HEK293 (cell line): ENCODE measurements at regions not wholly inside any gene's neighbourhood (a gene's known extent, or its start where the extent isn't known, plus 50 kb on each side); places are given as distances from the start of the nearest gene placed in this dataset.
"Not testable (repeated sequence)": the region's sequence is repeated elsewhere in the genome, so short reads cannot be mapped to it uniquely, and the experiment has no call there.

ENCODE experiments used
- CTCF ChIA-PET: fragments of 350-600 bp; formaldehyde crosslinking; extraction: SDS; loops from one replicate; lab custom pipeline; 2021; ENCODE audit warnings: antibody characterized with exemption; lab: Yijun Ruan, JAX
- POLR2A ChIA-PET: fragments of 300-600 bp; formaldehyde crosslinking; extraction: SDS; loops from one replicate; lab custom pipeline; 2020; ENCODE audit warnings: antibody characterized with exemption, inconsistent platforms; lab: Yijun Ruan, JAX
- H3K27ac ChIP-seq: fragments of 200-500 bp; sonication (Bioruptor generic); 2 replicates; pipeline ENCODE4 v1.5.1; 2014; ENCODE audit warnings: low read depth, low read length, control low read depth, inconsistent platforms; ENCODE audit errors: extremely low read depth
- H3K36me3 ChIP-seq, 2 experiments: fragments of 200-500 bp in 1 of 2; sonication (Bioruptor generic) in 1 of 2; 1 replicate in 1 of 2; 2 replicates in 1 of 2; pipeline ENCODE4 v1.5.1; 2014 to 2017; ENCODE audit warnings: inconsistent platforms in 2 of 2, low read length in 2 of 2; ENCODE audit not compliant: control insufficient read depth in 2 of 2, insufficient read depth in 1 of 2
- H3K4me1 ChIP-seq: fragments of 200-500 bp; sonication (Bioruptor generic); 2 replicates; pipeline ENCODE4 v1.5.1; 2014; ENCODE audit warnings: mild to moderate bottlenecking, low read length, inconsistent platforms; ENCODE audit not compliant: control insufficient read depth, insufficient read depth
- H3K4me3 ChIP-seq: 2 replicates; pipeline ENCODE4 v1.5.1; 2011; ENCODE audit warnings: low read depth, mild to moderate bottlenecking, control low read depth, low read length, moderate library complexity
- H3K9me3 ChIP-seq: fragments of 200-500 bp; sonication (Bioruptor generic); 2 replicates; pipeline ENCODE4 v1.5.1; 2014; ENCODE audit warnings: low read depth, low read length, inconsistent platforms; ENCODE audit not compliant: control insufficient read depth, insufficient read depth
- KLF16 ChIP-seq: fragments of 450-650 bp; formaldehyde crosslinking; IDR thresholded peaks from 2 replicates; pipeline ENCODE4 v1.5.1; 2017; ENCODE audit warnings: missing biosample characterization, missing genetic modification characterization
- SCRT1 ChIP-seq: fragments of 450-650 bp; formaldehyde crosslinking; IDR thresholded peaks from 2 replicates; pipeline ENCODE4 v1.5.1; 2016; ENCODE audit warnings: missing biosample characterization, missing genetic modification characterization, borderline replicate concordance
- SETDB1 ChIP-seq: IDR thresholded peaks from one replicate; pipeline ENCODE4 v1.6.1; 2017; ENCODE audit warnings: mild to moderate bottlenecking, low read length, moderate library complexity, mixed read lengths; ENCODE audit not compliant: insufficient read length
- ZNF112 ChIP-seq: fragments of 450-650 bp; formaldehyde crosslinking; IDR thresholded peaks from 2 replicates; pipeline ENCODE4 v1.5.0; 2017; ENCODE audit warnings: missing biosample characterization, missing genetic modification characterization
- ZNF114 ChIP-seq: fragments of 450-650 bp; formaldehyde crosslinking; IDR thresholded peaks from 2 replicates; pipeline ENCODE4 v1.5.0; 2017; ENCODE audit warnings: missing biosample characterization, missing genetic modification characterization
- ZNF146 ChIP-seq: fragments of 450-650 bp; formaldehyde crosslinking; IDR thresholded peaks from 2 replicates; pipeline ENCODE4 v1.5.1; 2016; ENCODE audit warnings: missing biosample characterization, missing genetic modification characterization
- ZNF19 ChIP-seq: fragments of 450-650 bp; formaldehyde crosslinking; IDR thresholded peaks from 2 replicates; pipeline ENCODE4; 2016; ENCODE audit warnings: missing biosample characterization, missing genetic modification characterization, low read depth
- ZNF571 ChIP-seq: fragments of 450-650 bp; formaldehyde crosslinking; IDR thresholded peaks from 2 replicates; pipeline ENCODE4 v1.5.0; 2017; ENCODE audit warnings: missing biosample characterization, missing genetic modification characterization
- ZNF623 ChIP-seq: fragments of 450-650 bp; formaldehyde crosslinking; IDR thresholded peaks from 2 replicates; pipeline ENCODE4 v1.5.1; 2016; ENCODE audit warnings: missing biosample characterization, missing genetic modification characterization
- ZNF624 ChIP-seq: fragments of 450-650 bp; formaldehyde crosslinking; IDR thresholded peaks from 2 replicates; pipeline ENCODE4 v1.5.1; 2017; ENCODE audit warnings: missing biosample characterization, missing genetic modification characterization
- ZNF658 ChIP-seq: fragments of 450-650 bp; formaldehyde crosslinking; IDR thresholded peaks from 2 replicates; pipeline ENCODE4; 2016; ENCODE audit warnings: missing biosample characterization, missing genetic modification characterization
- ZNF776 ChIP-seq: fragments of 450-650 bp; formaldehyde crosslinking; IDR thresholded peaks from 2 replicates; pipeline ENCODE4 v1.5.0; 2017; ENCODE audit warnings: missing biosample characterization, missing genetic modification characterization, borderline replicate concordance
- ZNF777 ChIP-seq: fragments of 450-650 bp; formaldehyde crosslinking; IDR thresholded peaks from 2 replicates; pipeline ENCODE4 v1.5.1; 2017; ENCODE audit warnings: missing biosample characterization, missing genetic modification characterization, borderline replicate concordance
- ZNF791 ChIP-seq: fragments of 450-650 bp; formaldehyde crosslinking; IDR thresholded peaks from 2 replicates; pipeline ENCODE4 v1.5.1; 2016; ENCODE audit warnings: missing biosample characterization, missing genetic modification characterization
- ZNF830 ChIP-seq: fragments of 450-650 bp; IDR thresholded peaks from 2 replicates; pipeline ENCODE4 v1.5.0; 2018; ENCODE audit warnings: missing biosample characterization, missing genetic modification characterization, low read depth, mild to moderate bottlenecking, moderate library complexity
- ZSCAN16 ChIP-seq: fragments of 450-650 bp; formaldehyde crosslinking; IDR thresholded peaks from 2 replicates; pipeline ENCODE4 v1.5.1; 2016; ENCODE audit warnings: missing biosample characterization, missing genetic modification characterization
- ZSCAN23 ChIP-seq: fragments of 450-650 bp; formaldehyde crosslinking; IDR thresholded peaks from 2 replicates; pipeline ENCODE4 v1.5.1; 2016; ENCODE audit warnings: missing biosample characterization, missing genetic modification characterization
- ZXDB ChIP-seq: fragments of 450-650 bp; formaldehyde crosslinking; IDR thresholded peaks from 2 replicates; pipeline ENCODE4 v1.5.1; 2016; ENCODE audit warnings: missing biosample characterization, missing genetic modification characterization
- TF ChIP-seq, protein P1 (sequence below): fragments of 450-650 bp; formaldehyde crosslinking; IDR thresholded peaks from 2 replicates; pipeline ENCODE4 v1.5.1; 2016; ENCODE audit warnings: missing biosample characterization, missing genetic modification characterization, low read depth
- TF ChIP-seq, protein P2 (sequence below): IDR thresholded peaks from 2 replicates; pipeline ENCODE4 v1.6.1; 2011; ENCODE audit warnings: mild to moderate bottlenecking, low read depth, low read length, borderline replicate concordance
- TF ChIP-seq, protein P3 (sequence below): fragments of 450-650 bp; formaldehyde crosslinking; IDR thresholded peaks from 2 replicates; pipeline ENCODE4 v1.5.1; 2016; ENCODE audit warnings: missing biosample characterization, missing genetic modification characterization
- TF ChIP-seq, protein P4 (sequence below): fragments of 450-650 bp; formaldehyde crosslinking; IDR thresholded peaks from 2 replicates; pipeline ENCODE4 v1.5.1; 2017; ENCODE audit warnings: missing biosample characterization, missing genetic modification characterization

DNA sequence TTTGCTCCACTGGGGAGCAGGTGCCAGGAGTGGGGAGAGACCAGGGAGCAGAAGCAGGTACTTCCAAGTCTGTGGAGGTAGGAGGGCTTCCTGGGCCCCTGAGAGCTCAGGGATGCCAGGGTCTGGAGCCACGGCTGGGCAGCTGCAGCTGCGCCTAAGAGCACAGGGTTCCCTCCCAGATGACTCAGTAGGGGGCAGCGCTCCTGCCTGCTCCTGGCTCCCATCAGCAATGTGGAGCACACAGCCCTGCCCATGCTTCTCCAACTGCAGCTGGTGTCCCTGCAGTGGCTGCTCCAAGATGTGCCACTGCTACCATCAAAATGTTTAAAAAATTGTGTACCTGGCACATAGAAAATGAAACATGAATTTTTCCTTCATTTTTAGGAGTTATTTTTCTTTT is 1028.2 kb downstream of the PCDH7 start:
- CTCF ChIA-PET = no interaction called here
- Histone ChIP-seq H3K9me3 (no peaks in the 10 kb centered on the region), H3K4me1 (no peaks in the 10 kb centered on the region), H3K27ac (no peak overlapping the region), H3K36me3 (no peaks in the 10 kb centered on the region), H3K4me3 (no peak overlapping the region)
- TF ChIP-seq ZNF19 (tag by site-specific recombination) (no peak), ZXDB (no peak), ZSCAN16 (no peak), ZNF776 (tag by site-specific recombination) (no peak)
- TF ChIP-seq, protein P1, sequence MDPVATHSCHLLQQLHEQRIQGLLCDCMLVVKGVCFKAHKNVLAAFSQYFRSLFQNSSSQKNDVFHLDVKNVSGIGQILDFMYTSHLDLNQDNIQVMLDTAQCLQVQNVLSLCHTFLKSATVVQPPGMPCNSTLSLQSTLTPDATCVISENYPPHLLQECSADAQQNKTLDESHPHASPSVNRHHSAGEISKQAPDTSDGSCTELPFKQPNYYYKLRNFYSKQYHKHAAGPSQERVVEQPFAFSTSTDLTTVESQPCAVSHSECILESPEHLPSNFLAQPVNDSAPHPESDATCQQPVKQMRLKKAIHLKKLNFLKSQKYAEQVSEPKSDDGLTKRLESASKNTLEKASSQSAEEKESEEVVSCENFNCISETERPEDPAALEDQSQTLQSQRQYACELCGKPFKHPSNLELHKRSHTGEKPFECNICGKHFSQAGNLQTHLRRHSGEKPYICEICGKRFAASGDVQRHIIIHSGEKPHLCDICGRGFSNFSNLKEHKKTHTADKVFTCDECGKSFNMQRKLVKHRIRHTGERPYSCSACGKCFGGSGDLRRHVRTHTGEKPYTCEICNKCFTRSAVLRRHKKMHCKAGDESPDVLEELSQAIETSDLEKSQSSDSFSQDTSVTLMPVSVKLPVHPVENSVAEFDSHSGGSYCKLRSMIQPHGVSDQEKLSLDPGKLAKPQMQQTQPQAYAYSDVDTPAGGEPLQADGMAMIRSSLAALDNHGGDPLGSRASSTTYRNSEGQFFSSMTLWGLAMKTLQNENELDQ = no peak
- POLR2A ChIA-PET = no interaction called here

DNA sequence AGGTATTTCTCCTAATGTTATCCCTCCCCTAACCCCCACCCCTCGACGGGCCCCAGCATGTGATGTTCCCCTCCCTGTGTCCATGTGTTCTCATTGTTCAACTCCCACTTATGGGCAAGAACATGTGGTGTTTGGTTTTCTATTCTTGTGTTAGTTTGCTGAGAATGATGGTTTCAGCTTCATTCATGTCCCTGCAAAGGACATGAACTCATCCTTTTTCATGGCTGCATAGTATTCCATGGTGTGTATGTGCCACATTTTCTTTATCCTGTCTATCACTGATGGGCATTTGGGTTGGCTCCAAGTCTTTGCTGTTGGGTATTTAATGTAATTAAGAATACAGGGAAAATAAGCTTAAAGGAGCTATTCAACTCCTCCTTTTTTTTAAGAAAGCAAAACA is 1030.4 kb downstream of the PCDH7 start:
- CTCF ChIA-PET, H3K27ac ChIP-seq, POLR2A ChIA-PET, H3K9me3 ChIP-seq, H3K4me3 ChIP-seq, H3K4me1 ChIP-seq, H3K36me3 ChIP-seq: not testable (repeated sequence)
- peak; percentile 87 for TF ChIP-seq ZNF146 (tag by site-specific recombination)

DNA sequence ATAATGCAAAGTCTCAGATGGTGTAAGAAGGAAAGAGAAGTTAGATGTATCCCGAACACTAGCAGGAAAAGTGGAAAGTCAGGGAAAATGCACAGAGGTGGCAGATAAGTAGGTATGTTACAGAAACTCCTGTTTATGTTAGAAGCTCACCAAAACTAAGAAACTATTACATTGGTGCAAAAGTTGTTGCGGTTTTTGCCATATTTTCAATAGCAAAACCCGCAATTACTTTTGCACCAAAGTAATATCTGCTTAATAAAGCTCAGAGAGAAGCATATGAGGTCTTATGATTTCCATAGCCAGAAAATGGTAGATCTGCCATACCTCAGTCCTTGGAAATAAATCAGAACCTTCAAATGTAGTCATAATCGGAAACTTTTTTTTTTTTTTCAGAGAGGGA is 1035.6 kb downstream of the PCDH7 start:
- no peaks in the 10 kb centered on the region for H3K4me1 ChIP-seq
- POLR2A ChIA-PET = no interaction called here
- TF ChIP-seq, protein P2, sequence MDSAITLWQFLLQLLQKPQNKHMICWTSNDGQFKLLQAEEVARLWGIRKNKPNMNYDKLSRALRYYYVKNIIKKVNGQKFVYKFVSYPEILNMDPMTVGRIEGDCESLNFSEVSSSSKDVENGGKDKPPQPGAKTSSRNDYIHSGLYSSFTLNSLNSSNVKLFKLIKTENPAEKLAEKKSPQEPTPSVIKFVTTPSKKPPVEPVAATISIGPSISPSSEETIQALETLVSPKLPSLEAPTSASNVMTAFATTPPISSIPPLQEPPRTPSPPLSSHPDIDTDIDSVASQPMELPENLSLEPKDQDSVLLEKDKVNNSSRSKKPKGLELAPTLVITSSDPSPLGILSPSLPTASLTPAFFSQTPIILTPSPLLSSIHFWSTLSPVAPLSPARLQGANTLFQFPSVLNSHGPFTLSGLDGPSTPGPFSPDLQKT = no peak
- TF ChIP-seq ZNF776 (tag by site-specific recombination) = no peak
- TF ChIP-seq, protein P3, sequence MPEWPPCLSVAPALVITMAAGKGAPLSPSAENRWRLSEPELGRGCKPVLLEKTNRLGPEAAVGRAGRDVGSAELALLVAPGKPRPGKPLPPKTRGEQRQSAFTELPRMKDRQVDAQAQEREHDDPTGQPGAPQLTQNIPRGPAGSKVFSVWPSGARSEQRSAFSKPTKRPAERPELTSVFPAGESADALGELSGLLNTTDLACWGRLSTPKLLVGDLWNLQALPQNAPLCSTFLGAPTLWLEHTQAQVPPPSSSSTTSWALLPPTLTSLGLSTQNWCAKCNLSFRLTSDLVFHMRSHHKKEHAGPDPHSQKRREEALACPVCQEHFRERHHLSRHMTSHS (tag by site-specific recombination) = no peak
- no peak for TF ChIP-seq ZNF658 (tag by site-specific recombination)
- TF ChIP-seq ZNF623 (tag by site-specific recombination) = no peak
- TF ChIP-seq ZSCAN23 (tag by site-specific recombination) = no peak
- TF ChIP-seq ZNF112 (tag by site-specific recombination) = no peak
- no peak for TF ChIP-seq ZNF571 (tag by site-specific recombination)
- TF ChIP-seq ZNF830 (tag by site-specific recombination) = no peak
- no peak for TF ChIP-seq SETDB1
- TF ChIP-seq ZNF624 (tag by site-specific recombination) = no peak
- TF ChIP-seq ZNF791 (tag by site-specific recombination) = no peak
- TF ChIP-seq ZNF114 (tag by site-specific recombination) = no peak
- TF ChIP-seq, protein P4, sequence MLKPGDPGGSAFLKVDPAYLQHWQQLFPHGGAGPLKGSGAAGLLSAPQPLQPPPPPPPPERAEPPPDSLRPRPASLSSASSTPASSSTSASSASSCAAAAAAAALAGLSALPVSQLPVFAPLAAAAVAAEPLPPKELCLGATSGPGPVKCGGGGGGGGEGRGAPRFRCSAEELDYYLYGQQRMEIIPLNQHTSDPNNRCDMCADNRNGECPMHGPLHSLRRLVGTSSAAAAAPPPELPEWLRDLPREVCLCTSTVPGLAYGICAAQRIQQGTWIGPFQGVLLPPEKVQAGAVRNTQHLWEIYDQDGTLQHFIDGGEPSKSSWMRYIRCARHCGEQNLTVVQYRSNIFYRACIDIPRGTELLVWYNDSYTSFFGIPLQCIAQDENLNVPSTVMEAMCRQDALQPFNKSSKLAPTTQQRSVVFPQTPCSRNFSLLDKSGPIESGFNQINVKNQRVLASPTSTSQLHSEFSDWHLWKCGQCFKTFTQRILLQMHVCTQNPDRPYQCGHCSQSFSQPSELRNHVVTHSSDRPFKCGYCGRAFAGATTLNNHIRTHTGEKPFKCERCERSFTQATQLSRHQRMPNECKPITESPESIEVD (tag by site-specific recombination) = no peak
- no peak for TF ChIP-seq ZNF777 (tag by site-specific recombination)
- no peak for TF ChIP-seq SCRT1 (tag by site-specific recombination)
- TF ChIP-seq KLF16 (tag by site-specific recombination) = no peak
- H3K9me3 ChIP-seq = no peaks in the 10 kb centered on the region
- H3K36me3 ChIP-seq = no peaks in the 10 kb centered on the region
- no peak overlapping the region for H3K27ac ChIP-seq
- CTCF ChIA-PET = no interaction called here
- no peak overlapping the region for H3K4me3 ChIP-seq
